CD4-positive, alpha-beta T cell treated with Interleukin-21 for 1 hour (primary cell): ENCODE measurements at regions not wholly inside any gene's neighbourhood (a gene's known extent, or its start where the extent isn't known, plus 50 kb on each side); places are given as distances from the start of the nearest gene placed in this dataset.

Source experiments
- DNase-seq: peaks from one replicate; pipeline ENCODE4 v3.0.0-alpha.2; 2020

DNA sequence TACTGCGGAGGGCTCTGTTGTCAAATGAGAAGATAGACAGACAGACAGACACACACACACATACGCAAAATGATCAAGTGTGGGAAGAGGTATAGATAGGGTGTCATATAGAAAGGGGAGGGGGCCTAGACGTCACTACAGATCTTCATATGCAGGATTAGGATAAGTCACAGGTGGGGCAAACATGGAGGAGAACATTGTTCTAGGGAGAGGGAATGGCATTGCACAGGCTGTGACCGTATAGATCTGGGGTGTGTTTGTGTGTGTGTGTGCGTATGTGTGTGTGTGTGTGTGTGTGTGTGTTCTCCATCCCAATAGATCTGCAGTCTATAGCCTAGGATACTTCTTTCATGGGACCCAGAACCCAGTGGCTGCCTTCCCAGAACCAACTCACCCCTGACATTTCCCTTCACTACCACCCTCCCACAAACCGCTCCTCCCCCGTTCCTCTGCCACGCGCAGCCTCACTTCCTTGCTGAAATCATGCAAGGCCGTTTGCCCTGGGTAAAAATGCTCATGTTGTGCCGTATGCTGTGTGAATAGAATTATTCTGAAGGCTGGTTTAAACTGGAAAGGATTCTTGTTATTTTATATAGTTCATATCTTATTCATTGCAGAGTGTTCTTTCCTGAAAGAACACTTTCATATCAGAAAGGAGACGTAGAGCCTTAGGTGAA is 50.5 kb upstream of the CCL1 start:
- DNase-seq = no peak

DNA sequence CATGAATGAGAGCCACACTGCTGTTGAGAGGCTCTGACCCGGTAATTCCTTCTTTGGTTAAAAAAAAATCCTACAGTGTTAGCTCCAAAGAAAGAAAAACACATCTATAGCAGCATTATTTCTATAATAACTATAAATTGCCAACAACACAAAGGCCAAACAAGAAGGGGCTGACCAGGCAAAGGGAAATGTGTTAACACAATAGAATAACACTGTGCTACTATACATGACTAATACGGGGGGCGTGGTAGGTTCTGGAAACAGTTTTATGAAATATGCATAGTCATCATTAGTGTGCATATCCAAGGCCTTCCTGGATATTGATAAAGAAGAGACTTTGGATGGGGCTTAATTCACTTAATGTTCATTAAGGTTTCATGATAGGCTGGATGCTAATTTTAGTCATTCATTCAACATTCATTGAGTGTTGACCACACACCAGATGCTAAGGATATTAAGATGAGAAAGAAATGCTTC is 50.0 kb upstream of the CCL1 start:
- no peak for DNase-seq
